ENCODE measurements at regions not wholly inside any gene's neighbourhood (a gene's known extent, or its start where the extent isn't known, plus 50 kb on each side); places are given as distances from the start of the nearest gene placed in this dataset.
"Not testable (repeated sequence)": the region's sequence is repeated elsewhere in the genome, so short reads cannot be mapped to it uniquely, and the experiment has no call there.

- DNase-seq (ENCODE audit: low read depth) = no peak
Measured at GRCh38 chr14:104250175-104250574, 111.8 kb downstream of the KIF26A start.

- no peak for DNase-seq (ENCODE audit: low read depth)
Measured at GRCh38 chr14:104252256-104253215, 114.1 kb downstream of the KIF26A start.

- no peak for DNase-seq (ENCODE audit: low read depth)
Measured at GRCh38 chr14:104253223-104253822, 114.9 kb downstream of the KIF26A start.

GRCh38 chr14:104253901-104254353 is 115.5 kb downstream of the KIF26A start:
- no peak for DNase-seq (ENCODE audit: low read depth)

GRCh38 chr14:104254735-104255400 is 116.5 kb downstream of the KIF26A start:
- DNase-seq (ENCODE audit: low read depth) = no peak

GRCh38 chr14:104256025-104256424 is 117.6 kb downstream of the KIF26A start:
- DNase-seq (ENCODE audit: low read depth) = no peak

- DNase-seq (ENCODE audit: low read depth) = no peak
Measured at GRCh38 chr14:104262515-104263514, 124.4 kb downstream of the KIF26A start.

- no peak for DNase-seq (ENCODE audit: low read depth)
Measured at GRCh38 chr14:104263675-104264358, 125.4 kb downstream of the KIF26A start.

GRCh38 chr14:104264495-104265265 is 126.3 kb downstream of the KIF26A start:
- no peak for DNase-seq (ENCODE audit: low read depth)

GRCh38 chr14:104265918-104266630 is 127.7 kb downstream of the KIF26A start:
- no peak for DNase-seq (ENCODE audit: low read depth)

- DNase-seq (ENCODE audit: low read depth) = no peak
Measured at GRCh38 chr14:104266631-104267575, 128.5 kb downstream of the KIF26A start.

GRCh38 chr14:104267895-104268294 is 129.5 kb downstream of the KIF26A start:
- no peak for DNase-seq (ENCODE audit: low read depth)

GRCh38 chr14:104268295-104268694 is 129.9 kb downstream of the KIF26A start:
- DNase-seq (ENCODE audit: low read depth) = no peak

- no peak for DNase-seq (ENCODE audit: low read depth)
Measured at GRCh38 chr14:104268725-104269436, 130.5 kb downstream of the KIF26A start.

GRCh38 chr14:104269511-104270241 is 131.3 kb downstream of the KIF26A start:
- DNase-seq (ENCODE audit: low read depth) = not testable (repeated sequence)

GRCh38 chr14:104271391-104271790 is 133.0 kb downstream of the KIF26A start:
- no peak for DNase-seq (ENCODE audit: low read depth)

- DNase-seq (ENCODE audit: low read depth) = no peak
Measured at GRCh38 chr14:104274806-104275205, 136.4 kb downstream of the KIF26A start.

Data from Daoy (cell line).